DMS114 treated with DMSO at 0.1 percent for 48 hours (cell line): ENCODE measurements at regions not wholly inside any gene's neighbourhood (a gene's known extent, or its start where the extent isn't known, plus 50 kb on each side); places are given as distances from the start of the nearest gene placed in this dataset.
"Not testable (repeated sequence)": the region's sequence is repeated elsewhere in the genome, so short reads cannot be mapped to it uniquely, and the experiment has no call there.

ENCODE experiments used
- DNase-seq: peaks from one replicate; lab custom pipeline; 2025; ENCODE audit not compliant: unreplicated experiment; lab: John Stamatoyannopoulos, UW

GRCh38 chr2:147433822-147434221 lies 411.0 kb upstream of the ACVR2A start:
- DNase-seq, result no peak

GRCh38 chr2:147430408-147430807 lies 414.4 kb upstream of the ACVR2A start:
- DNase-seq, result no peak

GRCh38 chr2:147428120-147428747 lies 416.6 kb upstream of the ACVR2A start:
- DNase-seq, result no peak

- no peak for DNase-seq
Observed at GRCh38 chr2:147425437-147426029, 419.3 kb upstream of the ACVR2A start.

- no peak for DNase-seq
Observed at GRCh38 chr2:147424766-147425165, 420.1 kb upstream of the ACVR2A start.

- no peak for DNase-seq
Observed at GRCh38 chr2:147420947-147421675, 423.7 kb upstream of the ACVR2A start.

GRCh38 chr2:147420517-147420916 lies 424.3 kb upstream of the ACVR2A start:
- DNase-seq, result no peak

- no peak for DNase-seq
Observed at GRCh38 chr2:147416099-147416498, 428.7 kb upstream of the ACVR2A start.

- DNase-seq, result not testable (repeated sequence)
Observed at GRCh38 chr2:147414656-147415055, 430.2 kb upstream of the ACVR2A start.

- DNase-seq, result no peak
Observed at GRCh38 chr2:147408357-147408756, 436.5 kb upstream of the ACVR2A start.

GRCh38 chr2:147405651-147406050 lies 439.2 kb upstream of the ACVR2A start:
- no peak for DNase-seq

- DNase-seq, result no peak
Observed at GRCh38 chr2:147398996-147399395, 445.8 kb upstream of the ACVR2A start.

- DNase-seq, result no peak
Observed at GRCh38 chr2:147398301-147398700, 446.5 kb upstream of the ACVR2A start.

GRCh38 chr2:147396890-147397289 lies 447.9 kb upstream of the ACVR2A start:
- no peak for DNase-seq

- DNase-seq, result no peak
Observed at GRCh38 chr2:147394179-147394790, 450.5 kb upstream of the ACVR2A start.

GRCh38 chr2:147392180-147392579 lies 452.6 kb upstream of the ACVR2A start:
- DNase-seq, result no peak

GRCh38 chr2:147390475-147390874 lies 454.4 kb upstream of the ACVR2A start:
- DNase-seq, result no peak

- no peak for DNase-seq
Observed at GRCh38 chr2:147389218-147389617, 455.6 kb upstream of the ACVR2A start.

- no peak for DNase-seq
Observed at GRCh38 chr2:147388217-147388616, 456.6 kb upstream of the ACVR2A start.

GRCh38 chr2:147386284-147386683 lies 458.5 kb upstream of the ACVR2A start:
- no peak for DNase-seq

- DNase-seq, result no peak
Observed at GRCh38 chr2:147385600-147385999, 459.2 kb upstream of the ACVR2A start.

- no peak for DNase-seq
Observed at GRCh38 chr2:147384659-147385058, 460.2 kb upstream of the ACVR2A start.
